ENCODE measurements at regions not wholly inside any gene's neighbourhood (a gene's known extent, or its start where the extent isn't known, plus 50 kb on each side); places are given as distances from the start of the nearest gene placed in this dataset.

DNA sequence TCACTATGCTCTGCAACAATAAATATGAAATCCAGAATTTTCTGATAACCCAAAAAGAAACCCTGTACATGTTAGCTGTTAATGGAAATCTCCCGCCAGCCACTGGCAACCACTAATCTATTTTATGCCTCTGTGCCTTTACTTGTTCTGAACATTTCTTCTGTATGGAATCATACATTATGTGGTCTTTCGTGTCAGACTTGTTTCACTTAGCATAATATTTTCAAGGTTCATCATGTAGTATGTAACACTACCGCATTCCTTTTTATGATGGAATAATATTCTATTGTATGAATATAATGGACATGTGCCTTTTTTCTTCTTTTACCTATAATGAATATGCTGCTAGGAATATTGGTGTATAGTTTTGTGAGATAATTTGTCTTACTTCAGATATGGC is 1123.3 kb downstream of the EFNB2 start:
- H4K20me1 ChIP-seq (ENCODE audit: insufficient read depth, poor library complexity, severe bottlenecking) = no peaks in the 10 kb centered on the region
- no peaks in the 10 kb centered on the region for H3K9me2 ChIP-seq (replicated peaks; ENCODE audit: insufficient read depth)
- H2AFZ ChIP-seq = no peak overlapping the region
- H3K4me3 ChIP-seq = no peak overlapping the region
- no peak for TF ChIP-seq EZH2phosphoT487 (IDR thresholded peaks at IDR 0.05; ENCODE audit: low read depth, severe bottlenecking, unreplicated experiment)
- TF ChIP-seq, protein P1, sequence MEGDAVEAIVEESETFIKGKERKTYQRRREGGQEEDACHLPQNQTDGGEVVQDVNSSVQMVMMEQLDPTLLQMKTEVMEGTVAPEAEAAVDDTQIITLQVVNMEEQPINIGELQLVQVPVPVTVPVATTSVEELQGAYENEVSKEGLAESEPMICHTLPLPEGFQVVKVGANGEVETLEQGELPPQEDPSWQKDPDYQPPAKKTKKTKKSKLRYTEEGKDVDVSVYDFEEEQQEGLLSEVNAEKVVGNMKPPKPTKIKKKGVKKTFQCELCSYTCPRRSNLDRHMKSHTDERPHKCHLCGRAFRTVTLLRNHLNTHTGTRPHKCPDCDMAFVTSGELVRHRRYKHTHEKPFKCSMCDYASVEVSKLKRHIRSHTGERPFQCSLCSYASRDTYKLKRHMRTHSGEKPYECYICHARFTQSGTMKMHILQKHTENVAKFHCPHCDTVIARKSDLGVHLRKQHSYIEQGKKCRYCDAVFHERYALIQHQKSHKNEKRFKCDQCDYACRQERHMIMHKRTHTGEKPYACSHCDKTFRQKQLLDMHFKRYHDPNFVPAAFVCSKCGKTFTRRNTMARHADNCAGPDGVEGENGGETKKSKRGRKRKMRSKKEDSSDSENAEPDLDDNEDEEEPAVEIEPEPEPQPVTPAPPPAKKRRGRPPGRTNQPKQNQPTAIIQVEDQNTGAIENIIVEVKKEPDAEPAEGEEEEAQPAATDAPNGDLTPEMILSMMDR (IDR thresholded peaks at IDR 0.05; ENCODE audit: poor library complexity) = no peak
- TF ChIP-seq EZH2 (IDR thresholded peaks at IDR 0.05; ENCODE audit: borderline replicate concordance) = no peak
- no peak for DNase-seq (ENCODE audit: low spot score)
- H3K27me3 ChIP-seq = no peaks in the 10 kb centered on the region
- no peak overlapping the region for H3K4me2 ChIP-seq
- 95% methylated on average over 3 of the region's 3 CpGs for WGBS (ENCODE audit: low lambda C conversion rate, missing lambda C conversion rate)
- no peak overlapping the region for H3K27ac ChIP-seq
- H3K79me2 ChIP-seq = no peaks in the 10 kb centered on the region
- no peaks in the 10 kb centered on the region for H3K9me3 ChIP-seq (ENCODE audit: low read depth)
- H3K4me1 ChIP-seq (ENCODE audit: insufficient read depth) = no peaks in the 10 kb centered on the region
- H3K36me3 ChIP-seq (replicated peaks; ENCODE audit: insufficient read depth, low read depth) = no peaks in the 10 kb centered on the region

DNA sequence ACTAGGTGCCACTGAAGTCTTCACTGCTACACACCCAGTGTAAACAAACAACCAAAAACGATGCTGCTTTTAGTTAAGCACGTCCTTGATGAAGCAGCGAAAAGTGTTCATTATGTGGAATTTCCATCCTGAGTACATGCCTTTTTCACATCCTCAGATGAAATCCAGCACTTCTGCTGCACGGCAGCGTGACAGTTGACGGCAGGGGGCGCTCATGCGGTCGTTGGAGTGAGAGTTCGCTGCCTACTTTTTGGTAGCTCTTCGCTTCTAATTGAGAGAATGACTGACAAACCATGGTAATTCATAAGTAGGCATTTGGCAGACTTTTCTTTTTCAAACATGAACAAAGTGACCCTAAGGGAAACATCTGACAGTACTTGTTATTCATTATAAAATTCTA is 1124.9 kb downstream of the EFNB2 start:
- Histone ChIP-seq H3K27me3 (no peaks in the 10 kb centered on the region), H3K9me2 (replicated peaks; ENCODE audit: insufficient read depth) (no peaks in the 10 kb centered on the region), H3K4me2 (no peak overlapping the region), H3K4me3 (no peak overlapping the region), H3K27ac (no peak overlapping the region), H4K20me1 (ENCODE audit: insufficient read depth, poor library complexity, severe bottlenecking) (no peaks in the 10 kb centered on the region), H2AFZ (no peak overlapping the region), H3K36me3 (replicated peaks; ENCODE audit: insufficient read depth, low read depth) (no peaks in the 10 kb centered on the region), H3K9me3 (ENCODE audit: low read depth) (no peaks in the 10 kb centered on the region), H3K4me1 (ENCODE audit: insufficient read depth) (no peaks in the 10 kb centered on the region), H3K79me2 (no peaks in the 10 kb centered on the region)
- WGBS (ENCODE audit: low lambda C conversion rate, missing lambda C conversion rate) = 34% methylated on average over 11 of the region's 11 CpGs
- DNase-seq (ENCODE audit: low spot score) = peak; percentile 50
- TF ChIP-seq EZH2 (IDR thresholded peaks at IDR 0.05; ENCODE audit: borderline replicate concordance) (no peak), EZH2phosphoT487 (IDR thresholded peaks at IDR 0.05; ENCODE audit: low read depth, severe bottlenecking, unreplicated experiment) (no peak)
- TF ChIP-seq, protein P1 (IDR thresholded peaks at IDR 0.05; ENCODE audit: poor library complexity) = peak; percentile 57

DNA sequence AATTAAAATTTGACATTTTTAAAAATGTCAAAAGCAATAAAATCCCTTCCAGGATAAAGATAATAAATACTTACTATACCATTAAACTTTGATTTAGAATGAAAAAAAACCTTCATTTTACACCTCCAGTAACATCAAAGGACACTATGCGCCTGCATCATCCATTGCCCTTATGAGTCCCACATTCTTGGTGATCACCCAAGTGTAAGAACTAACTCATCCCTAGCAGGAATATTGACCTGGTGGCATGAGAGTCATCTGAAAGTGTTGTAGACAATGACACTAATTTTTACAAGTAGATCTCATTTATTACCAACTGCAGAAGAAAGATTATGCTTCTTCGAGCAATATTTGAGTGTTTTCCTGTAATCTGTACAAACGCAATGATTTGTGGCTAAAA is 1128.9 kb downstream of the EFNB2 start:
- 96% methylated on average over 3 of the region's 3 CpGs for WGBS (ENCODE audit: low lambda C conversion rate, missing lambda C conversion rate)
- no peaks in the 10 kb centered on the region for H3K9me3 ChIP-seq (ENCODE audit: low read depth)

More for the DNA sequence above, 1128.9 kb downstream of the EFNB2 start:
- H3K27me3 ChIP-seq = no peaks in the 10 kb centered on the region
- H3K27ac ChIP-seq = no peak overlapping the region
- DNase-seq (ENCODE audit: low spot score) = no peak
- no peak overlapping the region for H3K4me3 ChIP-seq
- no peaks in the 10 kb centered on the region for H3K4me1 ChIP-seq (ENCODE audit: insufficient read depth)
- no peak overlapping the region for H2AFZ ChIP-seq
- H3K4me2 ChIP-seq = no peak overlapping the region
- H3K9me2 ChIP-seq (replicated peaks; ENCODE audit: insufficient read depth) = no peaks in the 10 kb centered on the region
- no peaks in the 10 kb centered on the region for H3K36me3 ChIP-seq (replicated peaks; ENCODE audit: insufficient read depth, low read depth)
- H4K20me1 ChIP-seq (ENCODE audit: insufficient read depth, poor library complexity, severe bottlenecking) = no peaks in the 10 kb centered on the region
- H3K79me2 ChIP-seq = no peaks in the 10 kb centered on the region
- no peak for TF ChIP-seq EZH2phosphoT487 (IDR thresholded peaks at IDR 0.05; ENCODE audit: low read depth, severe bottlenecking, unreplicated experiment)
- TF ChIP-seq, protein P1 (IDR thresholded peaks at IDR 0.05; ENCODE audit: poor library complexity) = no peak
- TF ChIP-seq EZH2 (IDR thresholded peaks at IDR 0.05; ENCODE audit: borderline replicate concordance) = no peak

Data from hepatocyte (in vitro differentiated cells).